ENCODE measurements at regions not wholly inside any gene's neighbourhood (a gene's known extent, or its start where the extent isn't known, plus 50 kb on each side); places are given as distances from the start of the nearest gene placed in this dataset.

DNA sequence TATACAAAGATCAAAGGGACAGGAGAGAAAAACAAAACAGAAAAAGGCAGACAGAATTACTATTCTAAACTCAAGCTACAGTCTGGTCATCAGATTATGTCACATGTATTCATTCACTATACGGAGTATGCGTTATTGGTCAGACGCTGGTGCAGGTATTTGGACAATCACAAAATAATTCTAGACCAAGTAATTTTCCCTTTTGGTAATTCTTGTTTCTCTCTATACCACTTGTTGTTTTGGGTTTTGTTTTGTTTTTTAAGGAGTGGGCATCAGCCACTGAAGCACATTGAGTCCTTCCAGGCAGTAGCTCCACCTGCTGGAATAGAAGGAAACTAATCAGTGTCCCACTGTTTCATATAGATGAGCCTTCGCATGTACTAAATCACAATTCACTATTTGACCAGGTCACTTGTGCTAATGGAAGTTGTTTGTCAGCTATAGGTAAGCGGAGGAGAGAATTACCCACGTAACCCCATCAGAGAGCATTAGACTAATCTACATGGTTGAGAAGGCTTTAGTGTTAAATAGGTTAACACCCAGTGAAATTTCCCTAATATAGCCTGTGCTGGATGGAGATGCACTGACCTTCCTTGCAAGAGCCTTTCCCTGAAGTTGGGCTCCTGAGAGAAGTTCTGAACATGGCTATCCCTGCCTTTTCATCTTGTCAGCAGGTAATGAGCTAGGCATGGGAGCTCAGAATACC, 77.9 kb downstream of the TNFAIP3 start:
- Mint-ChIP-seq H3K27me3 (no peaks in the 10 kb centered on the region), H3K4me1 (peaks cover 13 to 22% (median 19%) of the 10 kb centered on the region in 4 donors), H3K4me3 (peak overlapping the region in 1 of 8 donors; percentile 12), H3K9me3 (no peaks in the 10 kb centered on the region), H3K27ac (peak overlapping the region in 5 of 7 donors; percentile 10 to 67 (median 63)), H3K36me3 (no peaks in the 10 kb centered on the region)
- no peaks in the 10 kb centered on the region for H3K36me3 ChIP-seq (ENCODE audit: insufficient read depth, low read length)
- peaks cover 16% of the 10 kb centered on the region for H3K4me1 ChIP-seq (ENCODE audit: insufficient read depth, low read length)
- CTCF ChIA-PET (ENCODE audit: partially characterized antibody) = interaction anchor here (0.7 to 9.8 kb wide), 49 partner anchors 10 to 896 kb away, joined by 3 to 122 read pairs (median 4); partner anchors contain the start of gene TNFAIP3
- POLR2A ChIA-PET (ENCODE audit: partially characterized antibody) = interaction anchor here (1.1 to 2.0 kb wide), 9 partner anchors 30 to 238 kb away, joined by 3 to 12 read pairs (median 6); partner anchors contain the start of gene TNFAIP3
- no peak overlapping the region for H3K27ac ChIP-seq (ENCODE audit: low read depth, low read length)
- DNase-seq = peak in 4 of 5 donors; percentile 41 to 56 (median 48)
- intact Hi-C loops (cut with micrococcal nuclease) = loop anchor here (1.0 kb wide), 4 partner anchors 30 to 237 kb away; partner anchors contain the start of gene TNFAIP3
- no peaks in the 10 kb centered on the region for H3K27me3 ChIP-seq (ENCODE audit: insufficient read depth, low read length)
- H3K4me3 ChIP-seq (ENCODE audit: low read length in 2 of 2) = no peak overlapping the region
- no peaks in the 10 kb centered on the region for H3K9me3 ChIP-seq (ENCODE audit: control insufficient read depth in 1 of 2, low read length in 2 of 2)

DNA sequence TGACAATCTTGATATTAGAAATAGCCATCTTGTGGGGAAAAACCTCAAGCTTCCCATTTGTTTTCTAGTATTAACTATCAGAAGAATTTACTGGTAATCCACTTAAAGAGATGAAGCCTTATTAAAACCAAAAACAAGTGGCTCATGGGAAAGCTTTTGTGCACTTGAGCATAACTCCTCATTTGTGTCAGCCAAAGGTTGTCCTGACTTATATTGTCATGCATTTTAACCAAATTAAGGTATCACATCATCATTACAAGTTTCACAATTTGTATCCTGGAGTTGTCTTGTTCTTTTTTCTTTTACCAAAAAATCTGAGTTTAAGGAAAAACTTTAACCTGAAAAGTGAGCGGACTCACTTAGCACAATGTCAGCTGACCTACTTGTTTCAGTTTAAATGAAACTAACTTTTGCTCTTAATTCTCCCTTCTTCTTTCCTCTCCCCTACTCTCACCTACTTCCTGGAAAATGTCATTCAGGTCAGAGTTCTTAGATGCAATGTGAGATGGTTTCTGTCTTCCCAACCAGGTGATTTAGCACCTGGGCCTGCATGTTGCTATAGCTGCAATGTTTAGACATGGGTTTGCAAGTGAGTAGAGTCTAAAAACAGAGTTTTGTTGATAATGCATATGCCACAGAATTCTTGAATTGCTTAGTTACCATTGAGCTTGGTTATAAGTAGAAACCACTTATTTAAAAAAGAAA, 82.8 kb downstream of the TNFAIP3 start:
- peak; percentile 41 to 72 (median 55) for DNase-seq
- Histone ChIP-seq H3K27me3 (ENCODE audit: insufficient read depth, low read length) (no peaks in the 10 kb centered on the region), H3K27ac (ENCODE audit: low read depth, low read length) (no peak overlapping the region), H3K9me3 (ENCODE audit: control insufficient read depth in 1 of 2, low read length in 2 of 2) (no peaks in the 10 kb centered on the region), H3K36me3 (ENCODE audit: insufficient read depth, low read length) (no peaks in the 10 kb centered on the region), H3K4me3 (ENCODE audit: low read length in 2 of 2) (no peak overlapping the region), H3K4me1 (ENCODE audit: insufficient read depth, low read length) (peaks cover 22% of the 10 kb centered on the region)
- Mint-ChIP-seq H3K36me3 (no peaks in the 10 kb centered on the region), H3K27ac (peak overlapping the region; percentile 7 to 92 (median 87)), H3K4me3 (peak overlapping the region in 7 of 8 donors; percentile 17 to 77 (median 54)), H3K4me1 (peaks cover 16 to 26% (median 22%) of the 10 kb centered on the region in 4 donors), H3K9me3 (no peaks in the 10 kb centered on the region), H3K27me3 (no peaks in the 10 kb centered on the region)
- POLR2A ChIA-PET (ENCODE audit: partially characterized antibody) = interaction anchor here (0.7 to 2.4 kb wide), 6 partner anchors 8 to 242 kb away, joined by 3 to 12 read pairs (median 4); partner anchors contain the start of gene TNFAIP3
- CTCF ChIA-PET (ENCODE audit: partially characterized antibody) = interaction anchor here (1.0 to 9.8 kb wide), 10 partner anchors 9 to 243 kb away, joined by 3 to 122 read pairs (median 6); partner anchors contain the start of gene TNFAIP3
- intact Hi-C loops (cut with micrococcal nuclease) = no loop called here

GRCh38 chr6:137950581-137950980, 83.5 kb downstream of the TNFAIP3 start:
- H3K36me3 Mint-ChIP-seq = no peaks in the 10 kb centered on the region
- H3K9me3 ChIP-seq (ENCODE audit: control insufficient read depth in 1 of 2, low read length in 2 of 2) = no peaks in the 10 kb centered on the region
- POLR2A ChIA-PET (ENCODE audit: partially characterized antibody) = interaction anchor here (0.7 to 1.2 kb wide), 2 partner anchors 83 to 235 kb away, joined by 3 to 4 read pairs; partner anchors contain the start of gene TNFAIP3
- no peaks in the 10 kb centered on the region for H3K27me3 ChIP-seq (ENCODE audit: insufficient read depth, low read length)
- H3K9me3 Mint-ChIP-seq = no peaks in the 10 kb centered on the region
- DNase-seq = no peak
- H3K4me1 Mint-ChIP-seq = peaks cover 12 to 23% (median 19%) of the 10 kb centered on the region in 4 donors
- no peak overlapping the region for H3K4me3 Mint-ChIP-seq
- H3K27ac ChIP-seq (ENCODE audit: low read depth, low read length) = no peak overlapping the region
- CTCF ChIA-PET (ENCODE audit: partially characterized antibody) = interaction anchor here (1.0 to 9.8 kb wide), 7 partner anchors 8 to 244 kb away, joined by 3 to 122 read pairs (median 8); partner anchors contain the start of gene TNFAIP3
- H3K4me1 ChIP-seq (ENCODE audit: insufficient read depth, low read length) = peaks cover 17% of the 10 kb centered on the region
- intact Hi-C loops (cut with micrococcal nuclease) = no loop called here
- no peaks in the 10 kb centered on the region for H3K36me3 ChIP-seq (ENCODE audit: insufficient read depth, low read length)
- no peaks in the 10 kb centered on the region for H3K27me3 Mint-ChIP-seq
- H3K27ac Mint-ChIP-seq = peak overlapping the region in 6 of 7 donors; percentile 7 to 92 (median 89)
- H3K4me3 ChIP-seq (ENCODE audit: low read length in 2 of 2) = no peak overlapping the region

GRCh38 chr6:137951064-137951597, 84.1 kb downstream of the TNFAIP3 start:
- Histone ChIP-seq H3K27ac (ENCODE audit: low read depth, low read length) (no peak overlapping the region), H3K9me3 (ENCODE audit: control insufficient read depth in 1 of 2, low read length in 2 of 2) (no peaks in the 10 kb centered on the region), H3K27me3 (ENCODE audit: insufficient read depth, low read length) (no peaks in the 10 kb centered on the region), H3K4me3 (ENCODE audit: low read length in 2 of 2) (no peak overlapping the region), H3K36me3 (ENCODE audit: insufficient read depth, low read length) (no peaks in the 10 kb centered on the region), H3K4me1 (ENCODE audit: insufficient read depth, low read length) (peaks cover 17% of the 10 kb centered on the region)
- Mint-ChIP-seq H3K4me3 (no peak overlapping the region), H3K4me1 (peaks cover 11 to 23% (median 19%) of the 10 kb centered on the region in 4 donors), H3K27ac (peak overlapping the region in 3 of 7 donors; percentile 75 to 86 (median 76)), H3K9me3 (no peaks in the 10 kb centered on the region), H3K27me3 (no peaks in the 10 kb centered on the region), H3K36me3 (no peaks in the 10 kb centered on the region)
- ChIA-PET POLR2A (ENCODE audit: partially characterized antibody) (no interaction called here), CTCF (ENCODE audit: partially characterized antibody) (interaction anchor here (2.0 to 9.8 kb wide), 4 partner anchors 25 to 245 kb away, joined by 8 to 122 read pairs (median 52); partner anchors contain the start of gene TNFAIP3)
- intact Hi-C loops (cut with micrococcal nuclease) = no loop called here
- DNase-seq = no peak

DNA sequence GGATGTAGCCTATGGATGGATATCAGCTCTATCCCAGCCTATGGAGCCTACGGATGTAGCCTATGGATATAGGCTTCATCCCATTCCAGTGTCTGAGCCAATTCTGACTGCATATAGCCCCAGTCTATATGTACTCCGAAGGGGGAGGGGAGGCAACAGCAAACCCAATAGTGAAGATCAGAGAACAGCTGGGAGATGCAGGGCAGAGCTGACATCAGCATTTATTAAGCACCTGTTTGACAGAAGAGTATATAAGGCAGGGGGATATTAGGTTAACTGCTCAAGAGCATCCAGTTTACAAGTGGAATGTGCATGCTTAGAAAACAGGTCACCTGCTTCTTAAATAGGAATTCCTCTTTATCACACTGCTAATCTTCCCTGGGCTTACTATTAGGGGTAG, 85.2 kb downstream of the TNFAIP3 start:
- no peaks in the 10 kb centered on the region for H3K27me3 Mint-ChIP-seq
- no peak for DNase-seq
- no peak overlapping the region for H3K4me3 ChIP-seq (ENCODE audit: low read length in 2 of 2)
- no peaks in the 10 kb centered on the region for H3K36me3 Mint-ChIP-seq
- POLR2A ChIA-PET (ENCODE audit: partially characterized antibody) = no interaction called here
- no peaks in the 10 kb centered on the region for H3K9me3 ChIP-seq (ENCODE audit: control insufficient read depth in 1 of 2, low read length in 2 of 2)
- peaks cover 11 to 23% (median 19%) of the 10 kb centered on the region in 4 donors for H3K4me1 Mint-ChIP-seq
- no peaks in the 10 kb centered on the region for H3K36me3 ChIP-seq (ENCODE audit: insufficient read depth, low read length)
- peaks cover 17% of the 10 kb centered on the region for H3K4me1 ChIP-seq (ENCODE audit: insufficient read depth, low read length)
- CTCF ChIA-PET (ENCODE audit: partially characterized antibody) = interaction anchor here (0.6 kb wide), 1 partner anchor 54 kb away, joined by 3 read pairs; no protein-coding TSS in a partner anchor
- intact Hi-C loops (cut with micrococcal nuclease) = no loop called here
- no peak overlapping the region for H3K27ac ChIP-seq (ENCODE audit: low read depth, low read length)
- H3K4me3 Mint-ChIP-seq = no peak overlapping the region
- H3K27ac Mint-ChIP-seq = no peak overlapping the region
- H3K27me3 ChIP-seq (ENCODE audit: insufficient read depth, low read length) = no peaks in the 10 kb centered on the region
- no peaks in the 10 kb centered on the region for H3K9me3 Mint-ChIP-seq

DNA sequence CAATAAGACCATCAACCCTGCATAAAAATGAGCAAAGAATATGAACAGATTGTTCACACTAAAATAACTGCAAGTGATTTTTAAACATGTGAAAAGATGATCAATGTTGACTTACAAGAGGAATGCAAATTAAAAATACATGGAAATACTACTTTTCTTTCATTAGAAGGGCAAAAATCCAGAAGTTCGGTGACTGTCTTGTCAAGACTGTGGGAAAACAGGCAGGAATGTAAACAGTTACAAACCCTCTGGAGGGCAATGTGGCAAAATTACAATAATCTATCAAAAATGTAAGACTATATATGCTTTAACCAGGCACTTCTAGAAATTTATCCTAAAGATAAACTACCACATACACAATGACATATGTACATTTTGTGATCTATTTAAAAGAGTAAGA, 86.7 kb downstream of the TNFAIP3 start:
- Mint-ChIP-seq H3K4me3 (no peak overlapping the region), H3K4me1 (peaks cover 16 to 29% (median 21%) of the 10 kb centered on the region in 4 donors), H3K27me3 (no peaks in the 10 kb centered on the region), H3K9me3 (no peaks in the 10 kb centered on the region), H3K36me3 (no peaks in the 10 kb centered on the region), H3K27ac (no peak overlapping the region)
- DNase-seq = no peak
- intact Hi-C loops (cut with micrococcal nuclease) = no loop called here
- POLR2A ChIA-PET (ENCODE audit: partially characterized antibody) = no interaction called here
- Histone ChIP-seq H3K27ac (ENCODE audit: low read depth, low read length) (no peak overlapping the region), H3K27me3 (ENCODE audit: insufficient read depth, low read length) (no peaks in the 10 kb centered on the region), H3K9me3 (ENCODE audit: control insufficient read depth in 1 of 2, low read length in 2 of 2) (no peaks in the 10 kb centered on the region), H3K4me3 (ENCODE audit: low read length in 2 of 2) (no peak overlapping the region), H3K36me3 (ENCODE audit: insufficient read depth, low read length) (no peaks in the 10 kb centered on the region), H3K4me1 (ENCODE audit: insufficient read depth, low read length) (peaks cover 21% of the 10 kb centered on the region)
- CTCF ChIA-PET (ENCODE audit: partially characterized antibody) = no interaction called here

DNA sequence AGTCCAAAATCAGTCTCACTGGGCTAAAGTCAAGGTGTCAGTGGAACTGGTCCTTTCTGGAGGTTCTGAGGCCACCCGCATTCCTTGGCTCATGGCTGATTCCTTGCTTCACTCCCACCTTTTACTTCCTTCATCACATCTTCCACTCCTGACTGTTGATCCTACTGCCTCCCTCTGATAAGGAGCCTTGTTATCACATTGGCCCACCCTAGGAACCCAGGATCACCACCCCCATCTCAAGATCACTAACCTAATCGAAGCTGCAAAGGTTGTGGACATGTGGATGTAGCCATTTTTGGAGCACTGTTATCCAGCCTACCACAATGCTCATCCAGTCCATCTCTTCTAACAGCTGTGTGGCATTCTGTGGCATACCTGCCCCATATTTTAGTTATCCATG, 87.2 kb downstream of the TNFAIP3 start:
- CTCF ChIA-PET (ENCODE audit: partially characterized antibody) = no interaction called here
- Histone ChIP-seq H3K4me3 (ENCODE audit: low read length in 2 of 2) (no peak overlapping the region), H3K36me3 (ENCODE audit: insufficient read depth, low read length) (no peaks in the 10 kb centered on the region), H3K9me3 (ENCODE audit: control insufficient read depth in 1 of 2, low read length in 2 of 2) (no peaks in the 10 kb centered on the region), H3K27me3 (ENCODE audit: insufficient read depth, low read length) (no peaks in the 10 kb centered on the region), H3K27ac (ENCODE audit: low read depth, low read length) (no peak overlapping the region), H3K4me1 (ENCODE audit: insufficient read depth, low read length) (peaks cover 19% of the 10 kb centered on the region)
- Mint-ChIP-seq H3K27ac (no peak overlapping the region), H3K4me1 (peaks cover 16 to 28% (median 20%) of the 10 kb centered on the region in 4 donors), H3K4me3 (no peak overlapping the region), H3K36me3 (no peaks in the 10 kb centered on the region), H3K9me3 (no peaks in the 10 kb centered on the region), H3K27me3 (no peaks in the 10 kb centered on the region)
- POLR2A ChIA-PET (ENCODE audit: partially characterized antibody) = no interaction called here
- intact Hi-C loops (cut with micrococcal nuclease) = no loop called here
- DNase-seq = no peak
